Stromal cell of bone marrow (primary cell): ENCODE measurements at regions not wholly inside any gene's neighbourhood (a gene's known extent, or its start where the extent isn't known, plus 50 kb on each side); places are given as distances from the start of the nearest gene placed in this dataset.
"Not testable (repeated sequence)": the region's sequence is repeated elsewhere in the genome, so short reads cannot be mapped to it uniquely, and the experiment has no call there.

Experiments used
- DNase-seq: peaks from one replicate; pipeline ENCODE4 v3.0.0-alpha.2; 2012; ENCODE audit warnings: low read depth

DNA sequence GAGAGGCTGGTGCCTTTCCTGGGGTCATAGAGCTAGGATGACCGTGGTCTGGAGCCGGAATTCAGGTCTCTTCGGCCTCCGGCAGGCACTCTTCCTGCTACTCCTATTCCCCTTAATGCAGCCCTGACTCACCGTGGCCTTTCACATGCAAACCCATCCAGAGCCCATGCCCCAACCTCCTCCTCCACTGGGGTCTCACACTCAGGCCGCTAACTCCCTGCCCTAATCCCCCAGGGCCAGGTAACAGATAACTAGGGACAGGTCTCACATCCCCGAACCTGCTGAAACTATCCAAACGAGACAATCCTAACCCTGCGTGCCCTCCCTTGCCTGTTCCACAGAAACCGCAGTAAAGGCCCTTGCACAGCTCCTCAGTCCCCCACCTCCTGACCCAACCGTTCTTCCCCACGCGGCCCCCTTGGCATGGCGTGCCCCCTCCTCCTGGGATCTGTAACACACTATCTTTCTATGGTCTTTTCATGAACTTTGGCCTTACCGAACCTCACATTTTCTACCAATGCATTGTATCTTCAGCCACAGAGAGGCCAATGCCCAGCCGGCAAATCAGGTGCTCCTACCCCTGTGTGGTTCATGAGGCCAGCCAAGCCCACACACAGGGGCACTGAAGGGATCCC is 245.4 kb upstream of the EXOC2 start:
- DNase-seq, result no peak

DNA sequence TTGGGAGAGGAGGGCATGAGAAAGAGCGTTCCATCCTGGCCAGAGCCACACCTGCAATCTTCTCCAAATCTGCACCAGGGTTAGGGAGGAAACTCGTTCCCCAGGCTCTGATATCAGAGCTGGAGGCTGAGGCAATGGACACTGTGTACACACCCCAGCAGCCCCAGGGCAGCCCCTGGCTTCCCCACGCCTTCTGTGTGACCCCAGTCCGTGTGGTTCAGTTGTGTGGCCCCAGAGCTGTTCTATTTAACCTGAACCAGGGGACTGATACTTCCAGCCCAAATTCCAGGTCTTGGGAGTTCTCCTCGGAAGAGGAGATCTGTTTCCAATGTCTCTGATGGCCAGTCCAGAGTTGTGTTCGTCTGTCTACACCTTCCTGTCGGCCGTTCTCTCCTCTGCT is 242.6 kb upstream of the EXOC2 start:
- DNase-seq, result no peak

DNA sequence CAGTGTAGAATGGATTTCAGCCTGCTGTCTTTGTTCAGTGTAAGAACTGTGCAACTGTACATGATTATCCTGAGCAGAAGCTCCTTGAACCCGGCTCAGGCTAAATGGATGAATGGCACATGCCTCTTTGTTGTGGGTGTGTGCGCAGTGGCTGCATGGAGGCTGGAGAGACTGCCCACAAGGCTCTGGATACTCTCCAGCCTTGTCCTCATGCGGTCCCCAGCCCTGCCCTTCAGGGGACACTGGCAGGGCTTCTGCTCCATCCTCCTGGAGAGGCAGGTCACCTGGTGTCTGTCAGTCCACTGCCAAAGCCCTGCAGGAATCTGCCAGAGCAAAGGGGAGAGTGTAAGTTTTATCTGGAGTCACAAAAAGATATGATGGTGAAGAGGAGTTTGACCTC is 241.7 kb upstream of the EXOC2 start:
- no peak for DNase-seq

DNA sequence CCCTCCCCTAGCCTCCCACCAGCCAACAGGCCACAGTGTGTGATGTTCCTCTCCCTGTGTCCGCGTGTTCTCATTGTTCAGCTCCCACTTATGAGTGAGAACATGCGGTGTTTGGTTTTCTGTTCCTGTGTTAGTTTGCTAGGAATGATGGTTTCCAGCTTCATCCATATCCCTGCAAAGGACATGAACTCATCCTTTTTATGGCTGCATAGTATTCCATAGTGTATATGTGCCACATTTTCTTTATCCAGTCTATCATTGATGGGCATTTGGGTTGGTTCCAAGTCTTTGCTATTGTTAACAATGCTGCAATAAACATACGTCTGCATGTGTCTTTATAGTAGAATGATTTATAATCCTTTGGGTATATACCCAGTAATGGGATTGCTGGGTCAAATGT is 239.0 kb upstream of the EXOC2 start:
- not testable (repeated sequence) for DNase-seq

DNA sequence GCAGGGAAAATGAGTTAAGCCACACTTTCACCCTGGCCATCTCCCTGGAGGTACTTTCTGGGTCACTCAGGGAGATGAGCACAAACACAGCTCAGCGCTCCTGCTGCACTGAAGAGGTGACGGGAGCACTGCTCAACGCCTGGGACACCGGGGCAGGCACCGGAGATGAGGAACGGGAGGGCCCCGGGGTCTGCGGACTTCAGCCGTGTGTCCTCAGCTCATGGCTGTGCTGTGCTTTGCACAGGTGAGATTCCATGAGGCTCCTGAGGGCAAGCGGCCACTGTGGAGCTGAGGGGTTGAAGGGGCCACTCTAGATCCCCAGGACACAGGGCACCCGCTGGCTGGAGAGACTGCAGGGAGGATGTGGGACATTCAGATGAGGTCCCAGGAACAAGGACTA is 234.2 kb upstream of the EXOC2 start:
- no peak for DNase-seq

DNA sequence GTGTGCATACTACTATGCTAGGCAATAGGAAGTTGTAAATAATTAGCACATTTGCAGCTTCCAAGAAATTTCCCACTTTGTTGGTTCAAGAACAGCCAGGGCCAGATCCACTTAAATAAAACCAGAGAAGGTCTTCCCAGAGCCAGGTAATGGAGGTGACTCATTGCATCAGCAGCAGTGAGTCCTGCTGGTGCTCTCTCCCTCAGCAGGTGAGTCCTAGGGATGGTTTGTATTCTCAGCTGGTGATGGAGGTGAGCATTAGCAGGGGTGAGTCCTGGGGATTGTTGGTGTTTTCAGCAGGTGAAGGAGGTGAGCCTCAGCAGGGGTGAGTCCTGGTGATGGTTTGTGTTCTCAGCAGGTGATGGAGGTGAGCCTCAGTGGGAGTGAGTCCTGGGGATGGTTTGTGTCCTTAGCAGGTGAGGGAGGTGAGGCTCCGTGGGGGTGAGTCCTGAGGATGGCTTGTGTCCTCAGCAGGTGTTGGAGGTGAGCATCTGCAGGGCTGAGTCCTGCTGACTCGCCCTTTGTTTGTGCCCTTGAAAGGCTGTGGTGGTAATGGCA is 232.8 kb upstream of the EXOC2 start:
- no peak for DNase-seq

DNA sequence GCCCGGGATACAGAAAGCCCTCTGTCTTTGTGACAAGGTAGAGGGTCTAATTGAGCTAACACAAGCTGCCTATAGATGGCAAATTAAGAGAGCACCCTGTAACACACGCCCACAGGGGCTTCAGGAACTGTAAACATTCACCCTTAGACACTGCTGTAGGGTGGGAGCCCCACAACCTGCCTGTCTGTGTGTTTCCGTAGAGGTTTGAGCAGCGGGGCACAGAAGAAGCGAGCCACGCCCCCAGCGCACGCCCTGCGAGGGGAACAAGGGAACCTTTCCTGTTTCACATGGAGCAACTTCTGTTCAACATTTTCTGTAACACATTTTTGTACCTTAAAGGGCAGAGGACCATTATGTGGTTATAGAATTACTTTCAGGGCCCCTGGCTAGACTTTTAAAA is 231.7 kb upstream of the EXOC2 start:
- no peak for DNase-seq

DNA sequence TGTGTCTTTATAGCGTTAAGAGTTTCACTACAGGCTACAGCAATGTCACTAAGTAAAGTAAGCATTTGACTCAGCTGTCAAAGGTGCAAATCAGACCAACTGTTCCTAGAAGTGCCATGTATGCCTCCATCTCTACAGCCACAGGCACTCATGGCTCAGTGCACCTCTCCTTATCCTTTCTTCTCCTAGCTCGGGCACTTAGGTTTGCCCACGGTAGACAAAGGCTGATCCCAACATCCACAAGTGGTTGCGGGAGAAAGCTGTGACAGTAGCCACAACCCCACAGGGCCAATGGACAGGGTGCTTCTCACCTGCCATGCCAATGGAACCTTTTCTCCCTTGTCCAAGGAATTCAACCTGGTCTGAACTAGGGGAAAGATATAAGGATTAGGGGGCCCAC is 228.5 kb upstream of the EXOC2 start:
- no peak for DNase-seq

DNA sequence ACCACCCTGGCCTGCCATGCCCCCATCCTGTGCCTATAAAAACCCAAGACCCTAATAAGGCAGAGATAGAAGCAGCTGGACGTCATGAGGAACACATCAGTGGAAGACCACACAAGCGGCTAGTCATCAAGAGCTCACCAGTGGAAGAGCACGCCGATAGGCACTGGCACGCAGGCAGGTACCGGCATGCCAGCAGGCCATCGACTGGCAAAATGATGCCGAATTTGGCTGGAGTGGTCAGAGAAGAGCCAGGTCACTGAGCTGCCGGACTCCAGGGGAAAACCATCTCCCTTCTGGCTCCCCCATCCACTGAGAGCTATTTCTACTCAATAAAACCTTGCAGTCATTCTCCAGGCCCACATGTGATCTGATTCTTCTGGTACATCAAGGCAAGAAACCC is 227.6 kb upstream of the EXOC2 start:
- no peak for DNase-seq

DNA sequence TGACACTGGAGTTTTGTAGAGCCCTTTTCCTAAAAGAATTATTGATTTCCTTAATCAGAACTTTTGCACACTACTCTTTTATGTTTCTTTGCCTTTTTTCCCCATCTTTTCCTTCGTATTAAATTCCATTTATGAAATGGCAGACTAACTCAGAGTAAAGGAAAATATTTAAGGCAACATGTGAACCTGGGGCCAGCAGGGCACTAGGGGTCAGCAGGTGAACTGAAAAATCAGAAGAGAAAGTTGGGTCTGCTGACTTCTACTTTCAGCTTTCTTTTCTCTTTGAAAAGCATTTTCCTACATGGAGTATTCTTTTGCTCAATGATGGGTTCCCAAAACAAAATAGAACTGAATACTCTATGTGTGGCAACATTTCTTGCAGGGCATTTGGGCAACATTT is 226.6 kb upstream of the EXOC2 start:
- no peak for DNase-seq

DNA sequence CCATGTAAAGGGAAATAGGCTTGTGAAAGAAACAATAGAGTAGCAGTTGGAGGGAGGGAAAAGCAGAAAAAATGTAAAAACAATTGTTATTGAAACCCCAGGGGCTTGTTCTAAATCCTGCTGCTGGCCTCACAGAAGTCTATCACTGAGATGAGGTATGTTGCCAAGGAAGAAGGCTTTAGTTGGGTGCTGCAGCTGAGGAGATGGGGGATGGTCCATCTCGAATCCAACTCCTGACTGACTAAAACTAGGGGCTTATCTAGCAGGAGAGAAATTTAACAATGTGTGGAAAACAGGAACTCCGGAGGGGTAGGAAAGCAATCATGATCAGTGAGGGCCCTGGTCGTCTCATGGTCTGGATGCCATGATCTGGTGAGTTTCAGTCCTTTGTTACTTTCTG is 225.0 kb upstream of the EXOC2 start:
- no peak for DNase-seq

DNA sequence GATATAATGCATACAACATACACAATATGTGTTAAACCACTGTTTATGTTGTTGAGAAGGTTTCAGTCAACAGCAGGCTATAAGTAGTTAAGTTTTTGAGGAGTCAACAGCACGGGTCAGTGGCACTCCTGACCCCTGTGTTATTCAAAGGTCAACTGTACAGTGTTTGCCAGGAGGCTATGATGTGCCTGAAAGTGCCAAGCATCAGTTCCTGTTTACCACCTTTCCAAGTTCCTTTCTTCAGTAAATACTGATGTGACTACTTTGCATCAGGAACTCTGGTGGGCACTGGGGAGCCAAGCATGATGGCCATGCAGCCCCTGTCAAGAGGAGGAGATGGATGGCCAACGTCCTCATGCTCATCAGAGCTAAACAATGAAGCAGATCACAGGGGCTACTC is 224.4 kb upstream of the EXOC2 start:
- DNase-seq, result no peak

DNA sequence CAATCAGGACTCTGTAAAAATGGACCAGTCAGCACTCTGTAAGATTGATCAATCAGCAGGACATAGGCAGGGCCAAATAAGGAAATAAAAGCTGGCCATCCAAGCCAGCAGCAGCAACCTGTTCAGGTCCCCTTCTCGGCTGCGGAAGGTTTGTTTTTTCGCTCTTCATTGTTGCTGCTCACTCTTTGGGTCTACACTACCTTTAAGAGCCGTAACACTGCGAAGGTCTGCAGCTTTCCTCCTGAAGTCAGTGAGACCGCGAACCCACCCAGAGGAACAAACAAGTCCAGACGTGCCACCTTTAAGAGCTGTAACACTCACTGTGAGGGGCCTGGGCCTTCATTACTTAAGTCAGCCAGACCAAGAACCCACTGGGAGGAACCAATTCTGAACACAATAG is 223.2 kb upstream of the EXOC2 start:
- no peak for DNase-seq

DNA sequence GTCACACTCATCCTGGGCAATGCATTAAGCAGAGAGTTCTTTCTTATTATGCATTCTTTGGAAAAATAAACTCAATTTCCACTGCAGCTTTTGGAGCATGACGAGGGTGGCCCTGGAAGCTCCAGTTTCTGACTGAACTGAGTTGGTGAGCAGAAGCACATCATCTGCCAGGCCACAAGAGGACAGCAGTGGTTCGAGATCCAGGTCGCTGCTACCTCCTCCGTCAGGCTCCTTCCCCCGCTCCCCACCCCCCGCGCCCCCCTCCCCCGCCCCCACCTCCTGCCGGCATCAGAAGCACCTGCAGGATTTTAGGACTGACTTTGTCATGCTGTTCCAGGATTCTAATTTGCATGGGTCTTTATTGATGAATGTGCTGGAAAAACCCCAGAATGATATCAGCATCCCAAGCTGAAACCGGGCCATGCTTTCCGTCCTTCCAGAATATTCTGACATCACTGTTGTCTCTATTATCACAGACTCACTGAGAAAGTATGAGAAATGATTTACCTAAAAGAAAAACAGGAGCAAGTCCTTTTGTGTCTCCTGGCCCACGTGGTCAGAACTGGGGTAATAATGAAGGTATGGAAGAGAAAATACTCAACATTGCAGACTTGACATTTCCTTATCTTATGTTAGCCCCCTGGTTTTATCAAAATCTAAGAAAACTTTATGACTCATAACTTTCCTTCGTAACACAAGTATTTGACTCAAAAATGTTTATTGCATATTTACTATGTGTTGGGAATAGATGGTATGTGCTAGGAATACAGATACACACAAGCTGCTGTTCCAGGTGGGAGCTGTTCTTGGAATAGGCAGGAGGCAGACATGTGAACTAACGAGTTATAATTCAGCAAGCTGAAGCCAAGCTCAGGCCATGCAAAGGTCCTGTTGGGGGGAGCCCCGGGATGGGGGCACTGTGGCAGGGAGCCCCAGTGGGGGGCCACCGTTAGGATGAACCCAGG is 220.2 kb upstream of the EXOC2 start:
- DNase-seq, result peak; percentile 25

DNA sequence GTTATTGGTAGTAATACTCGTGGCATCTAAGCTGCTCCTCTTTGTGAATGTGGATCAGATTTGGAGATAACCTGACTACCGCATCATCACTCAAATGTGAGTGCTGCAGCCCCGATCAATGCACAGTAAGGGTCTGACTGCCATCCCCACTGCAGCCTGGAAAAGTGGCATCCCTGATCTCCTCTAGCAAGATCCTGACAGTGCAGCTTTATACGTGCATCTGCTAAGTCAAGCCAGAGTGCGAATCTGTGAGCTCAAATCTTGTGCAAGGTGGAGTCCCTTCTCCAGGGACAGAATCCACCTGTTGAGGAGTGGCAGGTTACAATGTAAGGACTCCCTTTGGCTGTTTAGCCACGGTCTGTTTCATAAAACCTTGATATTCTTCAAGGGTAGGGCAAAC is 215.0 kb upstream of the EXOC2 start:
- DNase-seq, result no peak

DNA sequence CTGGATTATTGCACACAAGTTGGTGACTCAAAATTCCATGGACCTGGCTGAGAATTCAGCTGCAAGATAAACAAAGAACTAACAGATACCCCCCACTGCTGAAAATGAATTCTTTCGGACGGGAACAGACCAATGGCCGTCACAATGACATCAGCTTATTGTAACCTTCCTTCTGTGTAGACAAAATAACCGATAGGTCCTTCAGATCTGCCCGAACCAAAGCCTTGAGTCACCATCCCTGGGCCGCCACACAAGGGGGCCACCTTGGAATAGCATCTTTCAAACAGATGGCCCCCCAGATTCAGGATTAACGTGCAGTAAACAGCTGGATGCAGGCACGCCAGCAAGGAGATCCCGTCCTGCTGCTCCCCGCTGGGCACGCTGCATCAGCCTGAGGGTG is 214.0 kb upstream of the EXOC2 start:
- DNase-seq, result no peak

DNA sequence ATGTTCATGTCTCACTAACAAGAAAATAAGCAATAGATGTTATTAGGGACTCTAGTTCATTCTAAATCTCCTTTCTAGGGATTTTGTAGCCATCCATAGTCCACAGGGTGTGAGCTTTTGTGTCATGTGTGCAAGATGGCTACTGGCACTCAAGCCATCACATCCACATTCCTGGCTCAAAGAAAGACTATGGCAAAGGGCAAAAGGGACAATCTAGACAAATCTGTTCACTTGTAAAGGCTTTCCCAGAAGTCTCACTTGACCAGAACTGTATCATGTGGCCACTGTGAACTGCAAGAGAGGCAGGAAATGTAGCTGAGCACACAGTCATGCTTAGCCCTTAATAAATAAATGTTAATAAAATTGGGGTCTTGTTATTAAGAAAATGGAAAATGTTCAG is 212.6 kb upstream of the EXOC2 start:
- DNase-seq, result no peak

DNA sequence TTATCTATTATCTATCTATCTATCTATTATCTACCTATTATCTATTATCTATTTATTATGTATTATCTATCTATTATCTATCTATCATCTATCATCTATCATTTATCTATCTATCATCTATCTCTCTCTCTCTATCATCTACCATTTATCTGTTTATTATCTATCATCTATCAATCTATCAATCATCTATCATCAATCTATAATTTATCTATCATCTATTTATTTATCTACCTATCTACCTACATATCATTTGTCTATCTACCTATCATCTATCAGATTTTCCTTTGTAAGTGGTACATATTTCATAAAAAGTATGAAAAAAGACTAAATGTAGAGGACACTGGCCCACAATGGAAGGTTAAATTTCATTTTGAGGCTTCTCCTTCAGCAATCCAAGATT is 212.1 kb upstream of the EXOC2 start:
- no peak for DNase-seq

DNA sequence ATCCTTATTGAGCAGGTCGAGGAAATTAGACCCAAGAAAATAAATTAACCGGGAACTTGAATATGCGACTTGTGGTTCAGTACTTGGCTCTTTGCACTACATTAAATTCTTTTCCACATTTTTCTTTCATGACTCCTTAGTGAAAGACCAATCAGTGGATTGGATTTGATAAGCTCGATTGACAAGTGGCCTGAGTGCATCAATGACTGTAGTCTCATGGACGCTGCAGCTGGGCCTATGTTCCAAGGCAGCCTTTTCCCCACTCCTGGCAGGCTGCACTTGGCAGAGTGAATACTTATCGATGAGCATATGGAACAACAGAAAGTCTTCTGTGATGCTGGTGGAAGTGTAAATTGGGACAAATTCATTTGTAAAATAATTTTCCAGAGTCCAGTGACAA is 210.8 kb upstream of the EXOC2 start:
- peak; percentile 13 for DNase-seq

DNA sequence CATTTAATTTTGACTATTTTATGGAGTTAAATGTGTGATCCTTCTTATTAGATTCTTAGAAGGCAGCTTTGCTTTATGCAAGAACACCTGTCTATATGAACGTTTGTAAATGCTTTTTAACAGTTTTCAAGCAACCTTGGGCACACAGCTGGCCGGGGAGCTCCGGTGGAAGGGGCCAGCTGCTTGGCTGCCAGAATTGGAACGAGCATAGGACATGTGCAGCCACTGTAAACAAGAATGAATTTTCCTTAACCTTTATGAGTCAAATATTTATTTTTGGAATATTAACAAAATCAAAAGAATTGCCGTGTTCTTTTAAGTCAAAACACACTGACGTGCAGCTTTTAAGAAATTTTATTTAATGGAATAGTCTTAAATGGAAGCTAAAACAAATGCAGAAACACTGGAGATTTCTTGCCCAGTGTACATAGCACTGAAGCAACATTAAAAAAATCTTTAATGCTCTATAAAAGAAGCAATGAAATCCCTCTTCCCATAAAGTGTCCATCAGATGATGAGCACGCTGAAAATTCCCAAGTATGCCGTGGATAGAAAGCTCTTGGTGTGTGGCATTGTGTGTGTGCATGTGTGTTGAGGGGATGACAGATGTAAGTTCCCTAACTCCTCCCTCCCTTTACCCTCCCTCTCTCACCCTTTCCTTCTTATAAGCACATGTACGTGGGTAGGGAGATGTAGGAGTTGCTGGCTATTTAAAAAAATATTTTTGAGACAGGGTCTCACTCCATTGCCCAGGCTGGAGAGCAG is 208.9 kb upstream of the EXOC2 start:
- DNase-seq, result no peak

DNA sequence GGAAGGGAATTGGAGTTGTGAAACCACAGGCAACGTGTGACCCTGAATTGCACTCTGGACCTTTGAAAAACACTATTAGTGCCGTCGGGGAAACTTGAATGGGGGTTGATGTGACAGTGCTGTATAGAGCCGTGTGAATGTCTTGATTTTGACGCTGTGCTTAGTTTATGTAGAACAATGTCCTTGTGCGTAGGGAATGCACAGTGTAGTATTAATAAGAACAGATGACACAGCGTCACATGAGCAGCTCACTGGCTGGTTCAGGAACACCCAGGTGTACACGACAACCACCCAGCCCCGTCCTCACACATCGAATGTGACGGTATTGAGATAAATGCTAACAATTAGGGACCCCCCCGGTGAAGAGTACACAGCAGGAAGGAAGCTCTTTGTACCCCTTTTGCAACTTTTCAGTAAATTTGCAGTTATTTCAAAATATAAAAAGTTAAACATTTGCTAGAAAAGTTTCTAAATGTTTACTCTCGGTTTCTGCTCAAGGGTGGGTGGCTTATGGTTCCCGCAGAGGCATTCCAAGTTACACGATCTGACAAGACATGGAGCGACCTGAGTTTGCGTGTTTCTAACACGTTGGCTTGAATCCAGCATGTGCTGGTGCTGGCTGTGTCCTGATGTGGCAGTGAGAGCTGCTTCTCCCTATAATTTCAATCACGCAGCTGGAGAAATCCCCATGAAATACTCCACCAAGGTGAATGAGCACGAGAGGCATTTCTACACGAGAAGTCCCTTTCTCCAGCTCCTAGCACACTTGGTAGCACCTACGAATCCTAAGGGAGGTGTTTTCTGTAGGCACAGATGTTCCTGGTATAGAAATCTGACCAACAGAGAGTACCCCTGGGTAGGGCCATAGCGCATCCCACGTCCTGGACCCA is 208.0 kb upstream of the EXOC2 start:
- DNase-seq, result no peak
